ENCODE measurements at regions not wholly inside any gene's neighbourhood (a gene's known extent, or its start where the extent isn't known, plus 50 kb on each side); places are given as distances from the start of the nearest gene placed in this dataset.

DNA sequence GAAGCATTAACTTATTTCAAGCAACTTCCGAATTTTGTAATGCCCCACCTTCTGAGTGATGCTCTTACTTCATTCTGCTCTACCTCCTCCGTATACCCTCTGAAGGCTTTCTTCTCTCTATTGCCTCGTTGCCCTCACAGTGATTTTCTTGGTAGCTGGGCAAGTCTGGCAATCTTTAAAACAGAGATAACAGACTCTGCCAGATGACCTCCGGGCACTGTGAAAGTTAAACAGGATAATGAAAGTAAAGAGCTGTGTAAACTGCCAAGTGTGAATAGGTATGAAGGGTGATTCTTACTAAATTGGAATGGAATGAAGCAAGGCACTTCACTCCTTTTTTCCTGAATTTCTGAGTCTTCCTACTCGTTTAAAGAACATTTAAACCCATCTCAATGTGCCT is 207.3 kb upstream of the GYPC start:
- TF ChIP-seq, protein P1, sequence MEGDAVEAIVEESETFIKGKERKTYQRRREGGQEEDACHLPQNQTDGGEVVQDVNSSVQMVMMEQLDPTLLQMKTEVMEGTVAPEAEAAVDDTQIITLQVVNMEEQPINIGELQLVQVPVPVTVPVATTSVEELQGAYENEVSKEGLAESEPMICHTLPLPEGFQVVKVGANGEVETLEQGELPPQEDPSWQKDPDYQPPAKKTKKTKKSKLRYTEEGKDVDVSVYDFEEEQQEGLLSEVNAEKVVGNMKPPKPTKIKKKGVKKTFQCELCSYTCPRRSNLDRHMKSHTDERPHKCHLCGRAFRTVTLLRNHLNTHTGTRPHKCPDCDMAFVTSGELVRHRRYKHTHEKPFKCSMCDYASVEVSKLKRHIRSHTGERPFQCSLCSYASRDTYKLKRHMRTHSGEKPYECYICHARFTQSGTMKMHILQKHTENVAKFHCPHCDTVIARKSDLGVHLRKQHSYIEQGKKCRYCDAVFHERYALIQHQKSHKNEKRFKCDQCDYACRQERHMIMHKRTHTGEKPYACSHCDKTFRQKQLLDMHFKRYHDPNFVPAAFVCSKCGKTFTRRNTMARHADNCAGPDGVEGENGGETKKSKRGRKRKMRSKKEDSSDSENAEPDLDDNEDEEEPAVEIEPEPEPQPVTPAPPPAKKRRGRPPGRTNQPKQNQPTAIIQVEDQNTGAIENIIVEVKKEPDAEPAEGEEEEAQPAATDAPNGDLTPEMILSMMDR (IDR thresholded peaks at IDR 0.05): no peak
- TF ChIP-seq POLR2A (IDR thresholded peaks at IDR 0.05) (no peak), POLR2AphosphoS5 (IDR thresholded peaks at IDR 0.05; ENCODE audit: insufficient read depth in 1 of 2, low read depth in 1 of 2) (no peak)
